ENCODE measurements at regions not wholly inside any gene's neighbourhood (a gene's known extent, or its start where the extent isn't known, plus 50 kb on each side); places are given as distances from the start of the nearest gene placed in this dataset.

DNA sequence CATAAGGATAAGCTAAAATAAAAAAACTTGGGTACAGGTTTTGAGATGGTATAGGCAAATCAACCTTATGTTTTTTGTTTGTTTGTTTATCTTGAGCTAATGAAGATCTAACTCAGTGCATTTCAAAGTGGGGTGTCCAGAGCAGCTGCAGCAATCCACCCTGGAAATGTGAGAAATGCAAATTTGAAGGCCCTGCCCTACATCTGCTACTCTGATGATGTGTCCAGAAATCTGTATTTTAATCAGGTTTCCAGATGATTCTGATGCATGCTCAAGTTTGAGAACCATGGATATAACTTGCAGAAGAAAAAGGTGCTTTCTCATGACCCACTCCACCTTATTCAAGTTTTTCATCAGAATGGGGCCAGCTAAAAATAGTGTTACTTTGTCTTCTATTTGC lies 467.0 kb downstream of the NTRK2 start:
- TF ChIP-seq, protein P1, sequence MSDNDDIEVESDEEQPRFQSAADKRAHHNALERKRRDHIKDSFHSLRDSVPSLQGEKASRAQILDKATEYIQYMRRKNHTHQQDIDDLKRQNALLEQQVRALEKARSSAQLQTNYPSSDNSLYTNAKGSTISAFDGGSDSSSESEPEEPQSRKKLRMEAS (IDR thresholded peaks at IDR 0.05) = no peak
- TF ChIP-seq NFIC (IDR thresholded peaks at IDR 0.05) (no peak), EGR1 (IDR thresholded peaks at IDR 0.05) (no peak), CREB1 (IDR thresholded peaks at IDR 0.05; ENCODE audit: low read depth) (no peak), REST (IDR thresholded peaks at IDR 0.05; ENCODE audit: low read depth) (no peak), CEBPB (IDR thresholded peaks at IDR 0.05) (no peak), FOXM1 (IDR thresholded peaks at IDR 0.05; ENCODE audit: borderline replicate concordance, low read depth) (no peak), EP300 (IDR thresholded peaks at IDR 0.05; ENCODE audit: borderline replicate concordance) (no peak), YY1 (IDR thresholded peaks at IDR 0.05; ENCODE audit: low read depth) (no peak), TAF1 (IDR thresholded peaks at IDR 0.05; ENCODE audit: low read depth) (no peak)

Data from Ishikawa (cell line).